DMS153 (cell line): ENCODE measurements at regions not wholly inside any gene's neighbourhood (a gene's known extent, or its start where the extent isn't known, plus 50 kb on each side); places are given as distances from the start of the nearest gene placed in this dataset.

Experiments
- DNase-seq: peaks from one replicate; lab custom pipeline; 2025; lab: John Stamatoyannopoulos, UW

GRCh38 chr6:120219339-120219738 lies 869.8 kb upstream of the MAN1A1 start:
- no peak for DNase-seq

GRCh38 chr6:120214088-120214499 lies 864.5 kb upstream of the MAN1A1 start:
- DNase-seq = no peak

- no peak for DNase-seq
Measured at GRCh38 chr6:120211955-120212792, 862.6 kb upstream of the MAN1A1 start.

GRCh38 chr6:120202878-120203277 lies 853.3 kb upstream of the MAN1A1 start:
- DNase-seq = no peak

- no peak for DNase-seq
Measured at GRCh38 chr6:120200853-120201252, 851.3 kb upstream of the MAN1A1 start.

- no peak for DNase-seq
Measured at GRCh38 chr6:120198033-120198432, 848.5 kb upstream of the MAN1A1 start.

GRCh38 chr6:120186080-120186479 lies 836.5 kb upstream of the MAN1A1 start:
- no peak for DNase-seq

- DNase-seq = no peak
Measured at GRCh38 chr6:120173250-120173649, 823.7 kb upstream of the MAN1A1 start.

- DNase-seq = no peak
Measured at GRCh38 chr6:120164531-120164930, 815.0 kb upstream of the MAN1A1 start.

- no peak for DNase-seq
Measured at GRCh38 chr6:120157873-120158272, 808.3 kb upstream of the MAN1A1 start.

GRCh38 chr6:120147071-120147871 lies 797.7 kb upstream of the MAN1A1 start:
- DNase-seq = no peak

- no peak for DNase-seq
Measured at GRCh38 chr6:120141601-120142000, 792.0 kb upstream of the MAN1A1 start.

GRCh38 chr6:120137492-120137891 lies 787.9 kb upstream of the MAN1A1 start:
- DNase-seq = no peak

- DNase-seq = no peak
Measured at GRCh38 chr6:120129228-120129627, 779.7 kb upstream of the MAN1A1 start.

- DNase-seq = peak; percentile 72
Measured at GRCh38 chr6:120122401-120122800, 772.8 kb upstream of the MAN1A1 start.

GRCh38 chr6:120116343-120116742 lies 766.8 kb upstream of the MAN1A1 start:
- DNase-seq = no peak

GRCh38 chr6:120112980-120113379 lies 763.4 kb upstream of the MAN1A1 start:
- no peak for DNase-seq

GRCh38 chr6:120111001-120111400 lies 761.4 kb upstream of the MAN1A1 start:
- no peak for DNase-seq

GRCh38 chr6:120108061-120108795 lies 758.7 kb upstream of the MAN1A1 start:
- no peak for DNase-seq

GRCh38 chr6:120103618-120104017 lies 754.1 kb upstream of the MAN1A1 start:
- no peak for DNase-seq

GRCh38 chr6:120096696-120097260 lies 747.2 kb upstream of the MAN1A1 start:
- no peak for DNase-seq

GRCh38 chr6:120083186-120083585 lies 733.6 kb upstream of the MAN1A1 start:
- no peak for DNase-seq
